K562 (cell line): ENCODE measurements at regions not wholly inside any gene's neighbourhood (a gene's known extent, or its start where the extent isn't known, plus 50 kb on each side); places are given as distances from the start of the nearest gene placed in this dataset.
A peak's percentile ranks its signal among the peaks of the same experiment; 100 is the strongest.

Experiments used
- ATAC-seq: fragments of 200-7000 bp; cut with Tn5 transposase; 3 replicates; pipeline ENCODE4 v1.9.1; 2020; ENCODE audit warnings: moderate library complexity
- BruUV-seq: library from RNA; stranded (reverse); fragments of 400-500 nt; replicated peaks from 2 replicates; lab custom pipeline; 2021; lab: Mats Ljungman, UMichigan
- CTCF ChIA-PET: fragments of 300-600 bp; formaldehyde crosslinking; extraction: SDS; loops from one replicate; lab custom pipeline; 2021; ENCODE audit warnings: low intra/inter-chr PET ratio; lab: Yijun Ruan, JAX
- POLR2A ChIA-PET: fragments of 300-600, 350-650 bp; sonication (Branson Sonifier 250); formaldehyde crosslinking; extraction: SDS; loops from one replicate; lab custom pipeline; 2021; ENCODE audit warnings: antibody characterized with exemption, inconsistent platforms; lab: Yijun Ruan, JAX
- DNase-seq, 4 experiments: peaks; one replicate each; pipeline versions ENCODE4 v3.0.0 to v3.0.0-alpha.2; 2011 to 2018; ENCODE audit warnings: low spot score in 3 of 4, mixed read lengths in 3 of 4; ENCODE audit errors: extremely low read depth in 1 of 4
- FAIRE-seq: peaks from 2 replicates; lab custom pipeline; 2011; peaks lifted over from hg19 to GRCh38; lab: Jason Lieb, UNC
- H2AFZ ChIP-seq: 2 replicates; pipeline ENCODE4 v1.6.0; 2011; ENCODE audit warnings: low read depth, low read length, control low read depth, inconsistent platforms
- H3K27ac ChIP-seq: fragments of 200-600 bp; 3 replicates; pipeline ENCODE4 v1.8.0; 2011; ENCODE audit warnings: low read depth, mild to moderate bottlenecking, control low read depth, inconsistent platforms, low read length, moderate library complexity, mixed read lengths; ENCODE audit errors: extremely low read depth
- H3K27me3 ChIP-seq, 2 experiments: fragments of 300-600 bp in 1 of 2; 2 replicates in 1 of 2; 3 replicates in 1 of 2; pipeline versions ENCODE4 v1.6.0 to v1.8.0; 2011; ENCODE audit warnings: inconsistent platforms in 2 of 2, low read length in 2 of 2, mild to moderate bottlenecking in 1 of 2, mixed read lengths in 1 of 2, moderate library complexity in 1 of 2; ENCODE audit not compliant: control insufficient read depth in 2 of 2, insufficient read depth in 2 of 2
- H3K36me3 ChIP-seq: fragments of 300-600 bp; 3 replicates; pipeline ENCODE4 v1.8.0; 2011; ENCODE audit warnings: mild to moderate bottlenecking, low read length, inconsistent platforms; ENCODE audit not compliant: control insufficient read depth, insufficient read depth
- H3K4me1 ChIP-seq, 2 experiments: fragments of 200-600 bp in 1 of 2; replicated peaks in 1 of 2; 2 replicates in 1 of 2; 3 replicates in 1 of 2; pipeline versions ENCODE4 v1.5.1 to v1.8.0; 2011; ENCODE audit warnings: inconsistent platforms in 2 of 2, low read length in 2 of 2, mild to moderate bottlenecking in 1 of 2, mixed read lengths in 1 of 2, moderate library complexity in 1 of 2; ENCODE audit not compliant: control insufficient read depth in 2 of 2, insufficient read depth in 2 of 2
- H3K4me2 ChIP-seq: 2 replicates; pipeline ENCODE4 v1.6.1; 2011; ENCODE audit warnings: low read length, control low read depth, inconsistent platforms, mixed read lengths; ENCODE audit not compliant: insufficient read depth
- H3K4me3 ChIP-seq: fragments of 200-600 bp; sonication (generic), shearing (Covaris generic); 2 replicates; pipeline ENCODE4 v1.5.1; 2016; ENCODE audit warnings: control low read depth, inconsistent platforms
- H3K79me2 ChIP-seq: fragments of 200-600 bp; 3 replicates; pipeline ENCODE4 v1.8.0; 2011; ENCODE audit warnings: low read length, inconsistent platforms; ENCODE audit not compliant: control insufficient read depth, insufficient read depth
- H3K9ac ChIP-seq, 2 experiments: 2 replicates each; pipeline versions ENCODE4 v1.6.0 to v1.6.1; 2011; ENCODE audit warnings: low read depth in 2 of 2, low read length in 2 of 2, control low read depth in 1 of 2, inconsistent platforms in 1 of 2, mild to moderate bottlenecking in 1 of 2, mixed read lengths in 1 of 2; ENCODE audit not compliant: insufficient read depth in 1 of 2
- H3K9me1 ChIP-seq: one replicate; pipeline ENCODE4 v1.6.0; 2011; ENCODE audit warnings: inconsistent platforms, mild to moderate bottlenecking, low read length, moderate library complexity; ENCODE audit not compliant: control insufficient read depth, insufficient read depth
- H3K9me3 ChIP-seq: replicated peaks from 2 replicates; pipeline ENCODE4 v1.5.1; 2011; ENCODE audit warnings: low read depth, low read length, inconsistent platforms; ENCODE audit not compliant: control insufficient read depth, insufficient read depth
- H4K20me1 ChIP-seq: replicated peaks from 2 replicates; pipeline ENCODE4 v1.6.1; 2011; ENCODE audit warnings: low read length, inconsistent platforms, mixed read lengths; ENCODE audit not compliant: control insufficient read depth, insufficient read depth
- BRD9 ChIP-seq: fragments of 450-650 bp; IDR thresholded peaks from 2 replicates; pipeline ENCODE4 v1.6.1; 2018; ENCODE audit warnings: low read depth; ENCODE audit not compliant: partially characterized antibody
- BRF1 ChIP-seq: IDR thresholded peaks from 3 replicates; pipeline ENCODE4 v1.6.1; 2011; ENCODE audit warnings: borderline replicate concordance, mild to moderate bottlenecking; ENCODE audit not compliant: insufficient read length; ENCODE audit errors: extremely low read depth
- CTCF ChIP-seq, 3 experiments: IDR thresholded peaks in 2 of 3; conservative IDR thresholded peaks in 1 of 3; 2 replicates each; pipeline ENCODE4 v1.5.1; 2011 to 2012; ENCODE audit warnings: low read length in 3 of 3, mild to moderate bottlenecking in 3 of 3, control low read depth in 2 of 3, improper control_type of control experiment in 1 of 3, inconsistent platforms in 1 of 3, low read depth in 1 of 3, mixed read lengths in 1 of 3, moderate library complexity in 1 of 3; ENCODE audit not compliant: insufficient read depth in 2 of 3
- ELK3 ChIP-seq: fragments of 450-650 bp; formaldehyde crosslinking; IDR thresholded peaks from 2 replicates; pipeline ENCODE4 v1.4.0; 2020; ENCODE audit warnings: mild to moderate bottlenecking
- MITF ChIP-seq: IDR thresholded peaks from 2 replicates; pipeline ENCODE4 v1.6.1; 2014; ENCODE audit warnings: antibody characterized with exemption
- RAD21 ChIP-seq, 2 experiments: fragments of 250-450 bp in 1 of 2; fragments of 450-650 bp in 1 of 2; sonication (Bioruptor Pico) in 1 of 2; formaldehyde crosslinking in 1 of 2; IDR thresholded peaks in 1 of 2; conservative IDR thresholded peaks in 1 of 2; 2 replicates each; pipeline versions ENCODE4 v1.4.0 to v1.8.0; 2020 to 2022; ENCODE audit warnings: mild to moderate bottlenecking in 2 of 2, moderate library complexity in 1 of 2
- SAFB ChIP-seq: fragments of 200-400 bp; formaldehyde crosslinking; IDR thresholded peaks from 2 replicates; pipeline ENCODE4 v1.6.1; 2017; ENCODE audit warnings: low read depth, low read length, borderline replicate concordance
- TCF15 ChIP-seq: fragments of 250-450 bp; sonication (Bioruptor Pico); IDR thresholded peaks from 2 replicates; pipeline ENCODE4 v1.8.0; 2022; ENCODE audit warnings: moderate library complexity, mild to moderate bottlenecking, inconsistent platforms
- ZNF12 ChIP-seq: sonication (generic); formaldehyde crosslinking; IDR thresholded peaks from 2 replicates; pipeline ENCODE4 v1.4.0; 2020; ENCODE audit warnings: mild to moderate bottlenecking, missing genetic modification reagents
- ZNF583 ChIP-seq: fragments of 250-450 bp; sonication (Bioruptor Pico); IDR thresholded peaks from 2 replicates; pipeline ENCODE4 v1.4.0; 2020
- ZNF695 ChIP-seq: fragments of 450-650 bp; formaldehyde crosslinking; IDR thresholded peaks from 2 replicates; pipeline ENCODE4 v1.4.0; 2020; ENCODE audit warnings: mild to moderate bottlenecking, moderate library complexity
- WGBS: fragments of 100-300 bp; shearing (Covaris generic); methylation state at CpG from one replicate; pipeline ENCODE4 v1.1.6; 2016; ENCODE audit warnings: low coverage, mixed read lengths; ENCODE audit not compliant: insufficient coverage; ENCODE audit errors: missing lambda C conversion rate; 5-methylcytosine and 5-hydroxymethylcytosine counted together
- in situ Hi-C: fragments of 300-500 bp; cut with MboI; formaldehyde crosslinking; loops from 4 replicates; pipeline ENCODE4 v1.15.0; 2018; ENCODE audit warnings: inconsistent platforms, mixed read lengths
- intact Hi-C: fragments of 100-400 bp; cut with micrococcal nuclease; formaldehyde crosslinking; loops from 2 replicates; pipeline ENCODE4 v1.14.2; 2022

- BruUV-seq: no TSS peak
- H2AFZ ChIP-seq: no peak overlapping the region
- H3K4me3 ChIP-seq: no peak overlapping the region
- no peaks in the 10 kb centered on the region for H3K4me1 ChIP-seq
- ChIA-PET POLR2A (no interaction called here), CTCF (no interaction called here)
- TF ChIP-seq ZNF695 (CRISPR knock-in tag) (no peak), MITF (no peak), RAD21 (CRISPR knock-in tag; conservative IDR thresholded peaks at IDR 0.05 in 1 of 2, IDR thresholded peaks at IDR 0.05 in 1 of 2) (peak in 1 of 2 experiments; percentile 28; a peak in 2 of 4 replicates), ZNF12 (CRISPR knock-in tag) (no peak), SAFB (no peak), ZNF583 (no peak), BRD9 (no peak), CTCF (IDR thresholded peaks at IDR 0.05 in 2 of 3, conservative IDR thresholded peaks at IDR 0.05 in 1 of 3; ENCODE audit: insufficient read depth in 2 of 3, low read depth in 1 of 3, low read length in 3 of 3) (peak; percentile 31 to 56 (median 52)), TCF15 (no peak), BRF1 (no peak), ELK3 (CRISPR knock-in tag) (no peak)
- no peaks in the 10 kb centered on the region for H3K36me3 ChIP-seq
- in situ Hi-C loops: no loop called here
- no peak overlapping the region for H3K4me2 ChIP-seq
- no peaks in the 10 kb centered on the region for H3K79me2 ChIP-seq
- intact Hi-C loops: no loop called here
- DNase-seq (peak in 3 of 4 experiments; percentile 9 to 29 (median 16)), FAIRE-seq (no peak), ATAC-seq (peak; percentile 75)
- H3K9me1 ChIP-seq: no peaks in the 10 kb centered on the region
- H4K20me1 ChIP-seq: no peaks in the 10 kb centered on the region
- no peak overlapping the region for H3K9ac ChIP-seq
- no peak overlapping the region for H3K27ac ChIP-seq
- no peaks in the 10 kb centered on the region for H3K9me3 ChIP-seq
- 4% methylated on average over 7 of the region's 9 CpGs for WGBS
- no peaks in the 10 kb centered on the region for H3K27me3 ChIP-seq
Observed at GRCh38 chr18:73980289-73980979, 167.2 kb downstream of the FBXO15 start.
